ENCODE measurements at regions not wholly inside any gene's neighbourhood (a gene's known extent, or its start where the extent isn't known, plus 50 kb on each side); places are given as distances from the start of the nearest gene placed in this dataset.
"Not testable (repeated sequence)": the region's sequence is repeated elsewhere in the genome, so short reads cannot be mapped to it uniquely, and the experiment has no call there.

DNA sequence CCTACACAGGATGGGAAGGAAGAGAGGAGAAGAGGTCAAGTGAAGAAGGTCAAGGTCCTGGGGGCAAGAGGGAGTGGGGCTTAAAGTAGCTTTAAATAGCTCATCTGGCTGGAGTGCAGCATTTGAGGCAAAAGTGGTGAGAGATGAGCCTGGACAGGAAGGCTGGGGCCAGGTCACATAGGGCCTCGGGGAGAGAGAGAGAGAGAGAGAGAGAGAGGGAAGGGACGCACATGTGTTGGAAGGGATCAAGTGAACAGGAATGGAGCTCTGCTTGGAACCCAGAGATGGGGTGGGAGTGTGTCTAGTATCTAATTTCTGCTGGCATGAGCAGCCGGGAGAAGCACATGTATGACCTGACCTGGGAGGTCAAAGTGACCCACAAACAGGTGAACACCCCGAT lies 407.5 kb downstream of the MED13L start:
- H3K4me1 ChIP-seq = peaks cover 33% of the 10 kb centered on the region
- H3K27me3 ChIP-seq (ENCODE audit: insufficient read depth in 3 of 3, low read length in 2 of 3) = no peaks in the 10 kb centered on the region
- peak overlapping the region; percentile 82 for H3K27ac ChIP-seq
- no peaks in the 10 kb centered on the region for H3K9me3 ChIP-seq
- TF ChIP-seq CTCF (IDR thresholded peaks at IDR 0.05) = no peak
- H3K4me3 ChIP-seq = no peak overlapping the region
- intact Hi-C loops (cut with DNase I) = no loop called here
- WGBS, 3 donors = 21 to 23% (median 21%) methylated on average over 4 of the region's 4 CpGs
- H3K36me3 ChIP-seq (ENCODE audit: insufficient read depth in 1 of 2, low read depth in 1 of 2) = no peaks in the 10 kb centered on the region
- peak in 1 of 2 donors; percentile 37 for DNase-seq
- ATAC-seq = peak; percentile 85 to 90 (median 86)

DNA sequence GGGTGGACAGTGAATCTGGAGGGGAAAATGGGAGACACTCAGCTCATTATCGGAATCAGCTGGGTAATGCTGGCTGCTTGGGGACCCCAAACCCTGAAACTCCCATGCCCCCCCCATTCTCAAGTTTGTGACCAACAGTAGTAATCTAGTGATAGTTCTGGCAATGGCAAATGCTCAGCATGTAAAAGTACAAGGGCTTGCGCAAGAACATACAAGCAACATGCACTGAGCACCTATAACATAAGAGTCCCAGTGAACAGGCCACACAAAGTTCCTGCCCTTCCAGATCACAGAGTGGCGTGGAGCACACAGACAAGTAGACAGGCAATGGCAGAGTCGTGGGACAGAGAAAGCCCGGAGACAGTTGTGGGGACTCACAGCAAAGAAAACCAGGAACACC lies 407.9 kb downstream of the MED13L start:
- TF ChIP-seq CTCF (IDR thresholded peaks at IDR 0.05) = no peak
- Histone ChIP-seq H3K27ac (peak overlapping the region; percentile 82), H3K9me3 (no peaks in the 10 kb centered on the region), H3K36me3 (ENCODE audit: insufficient read depth in 1 of 2, low read depth in 1 of 2) (no peaks in the 10 kb centered on the region), H3K4me3 (no peak overlapping the region), H3K4me1 (peaks cover 36% of the 10 kb centered on the region), H3K27me3 (ENCODE audit: insufficient read depth in 3 of 3, low read length in 2 of 3) (no peaks in the 10 kb centered on the region)
- intact Hi-C loops (cut with DNase I) = no loop called here
- ATAC-seq = peak in 1 of 4 donors; percentile 3
- no peak for DNase-seq
- 56 to 68% (median 60%) methylated on average over 5 of the region's 5 CpGs for WGBS, 3 donors

DNA sequence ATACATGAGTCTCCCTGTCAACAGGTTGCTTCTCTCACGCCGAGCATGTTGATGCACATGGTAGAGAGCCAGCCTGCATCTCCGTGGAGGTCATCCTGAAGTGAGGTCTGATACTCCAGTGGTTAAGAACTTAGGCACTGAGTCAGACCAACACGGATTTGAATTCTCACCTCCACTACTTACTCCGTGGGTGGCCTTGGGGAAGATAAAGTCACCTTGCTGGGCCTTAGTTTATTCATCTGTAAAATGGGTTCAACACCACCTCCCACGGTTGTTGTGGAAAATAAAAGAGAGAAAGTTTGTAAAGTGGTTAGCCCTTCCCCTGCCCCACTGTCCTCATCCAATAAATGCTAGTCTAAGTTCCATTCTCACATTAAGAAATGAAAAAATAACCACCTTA lies 408.9 kb downstream of the MED13L start:
- H3K9me3 ChIP-seq = no peaks in the 10 kb centered on the region

DNA sequence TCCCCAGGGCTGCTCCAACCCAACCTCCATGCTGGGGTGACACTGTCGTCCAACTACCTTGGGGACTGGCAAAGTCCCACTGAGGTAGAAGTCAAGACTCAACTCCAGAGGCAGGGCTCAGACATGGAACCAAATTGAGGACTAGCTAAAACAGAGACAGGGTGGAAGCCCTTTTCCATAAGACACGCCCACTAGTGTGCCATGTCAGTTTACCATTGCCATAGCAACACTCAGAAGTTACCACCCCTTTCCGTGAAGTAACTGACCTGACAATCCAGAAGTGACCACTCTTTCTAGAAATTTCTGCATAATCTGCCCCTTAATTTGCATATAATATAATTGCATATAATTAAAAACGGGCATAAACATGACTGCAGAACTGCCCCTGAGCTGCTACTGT lies 409.6 kb downstream of the MED13L start:
- Histone ChIP-seq H3K9me3 (no peaks in the 10 kb centered on the region), H3K4me3 (no peak overlapping the region), H3K27me3 (ENCODE audit: insufficient read depth in 3 of 3, low read length in 2 of 3) (no peaks in the 10 kb centered on the region), H3K27ac (no peak overlapping the region), H3K4me1 (peaks cover 39% of the 10 kb centered on the region), H3K36me3 (ENCODE audit: insufficient read depth in 1 of 2, low read depth in 1 of 2) (no peaks in the 10 kb centered on the region)
- intact Hi-C loops (cut with DNase I) = no loop called here
- DNase-seq (no peak), ATAC-seq (no peak)
- no peak for TF ChIP-seq CTCF (IDR thresholded peaks at IDR 0.05)
- WGBS, 3 donors = 72 to 81% (median 73%) methylated on average over 4 of the region's 4 CpGs

More for the DNA sequence above, 408.9 kb downstream of the MED13L start:
- 85 to 88% (median 87%) methylated on average over 6 of the region's 6 CpGs for WGBS, 3 donors
- no peak for TF ChIP-seq CTCF (IDR thresholded peaks at IDR 0.05)
- Histone ChIP-seq H3K4me3 (no peak overlapping the region), H3K27me3 (ENCODE audit: insufficient read depth in 3 of 3, low read length in 2 of 3) (no peaks in the 10 kb centered on the region), H3K36me3 (ENCODE audit: insufficient read depth in 1 of 2, low read depth in 1 of 2) (no peaks in the 10 kb centered on the region), H3K4me1 (peaks cover 39% of the 10 kb centered on the region), H3K27ac (no peak overlapping the region)
- intact Hi-C loops (cut with DNase I) = no loop called here
- ATAC-seq (no peak), DNase-seq (no peak)

GRCh38 chr12:115866909-115867525 lies 410.5 kb downstream of the MED13L start:
- WGBS, 3 donors = 56 to 68% (median 62%) methylated on average over 6 of the region's 6 CpGs
- no peak overlapping the region for H3K27ac ChIP-seq

GRCh38 chr12:115866281-115866680 lies 411.2 kb downstream of the MED13L start:
- intact Hi-C loops (cut with DNase I); H3K27ac ChIP-seq; H3K36me3 ChIP-seq (ENCODE audit: insufficient read depth in 1 of 2, low read depth in 1 of 2); DNase-seq; H3K4me3 ChIP-seq; H3K9me3 ChIP-seq; ATAC-seq; H3K27me3 ChIP-seq (ENCODE audit: insufficient read depth in 3 of 3, low read length in 2 of 3): not testable (repeated sequence)
- 81 to 100% (median 94%) methylated on average over 1 to 3 of the region's 3 CpGs for WGBS, 3 donors
- peaks cover 33% of the 10 kb centered on the region for H3K4me1 ChIP-seq

More at GRCh38 chr12:115866909-115867525, 410.5 kb downstream of the MED13L start:
- H3K4me1 ChIP-seq = peaks cover 39% of the 10 kb centered on the region
- intact Hi-C loops (cut with DNase I) = no loop called here
- no peaks in the 10 kb centered on the region for H3K36me3 ChIP-seq (ENCODE audit: insufficient read depth in 1 of 2, low read depth in 1 of 2)
- DNase-seq (no peak), ATAC-seq (no peak)
- H3K4me3 ChIP-seq = no peak overlapping the region
- H3K9me3 ChIP-seq = no peaks in the 10 kb centered on the region
- no peaks in the 10 kb centered on the region for H3K27me3 ChIP-seq (ENCODE audit: insufficient read depth in 3 of 3, low read length in 2 of 3)
- no peak for TF ChIP-seq CTCF (IDR thresholded peaks at IDR 0.05)

Measured in psoas muscle (tissue), 7 donors.